SK-N-SH (cell line): ENCODE measurements at regions not wholly inside any gene's neighbourhood (a gene's known extent, or its start where the extent isn't known, plus 50 kb on each side); places are given as distances from the start of the nearest gene placed in this dataset.

Experiments used
- CTCF ChIA-PET: fragments of 300-600, 350-600 bp; formaldehyde crosslinking; extraction: SDS; loops from one replicate; lab custom pipeline; 2021; lab: Yijun Ruan, JAX
- POLR2A ChIA-PET: fragments of 350-600 bp; sonication (Branson Sonifier 250); formaldehyde crosslinking; extraction: SDS; loops from one replicate; lab custom pipeline; 2020; ENCODE audit warnings: antibody characterized with exemption, inconsistent platforms; lab: Yijun Ruan, JAX
- DNase-seq: peaks from one replicate; pipeline ENCODE4 v3.0.0; 2012
- H2AFZ ChIP-seq: fragments of 200-600 bp; sonication (generic); 2 replicates; pipeline ENCODE4 v1.8.1; 2016; ENCODE audit warnings: antibody characterized with exemption, mild to moderate bottlenecking, low read depth
- H3F3A ChIP-seq: fragments of 200-600 bp; sonication (generic); replicated peaks from 2 replicates; pipeline ENCODE3; 2016; ENCODE audit warnings: antibody characterized with exemption, mild to moderate bottlenecking; ENCODE audit not compliant: insufficient read depth
- H3K27ac ChIP-seq, 2 experiments: fragments of 200-500 bp in 1 of 2; fragments of 200-600 bp in 1 of 2; sonication (Bioruptor generic) in 1 of 2; sonication (generic), shearing (Covaris generic) in 1 of 2; 2 replicates each; pipeline versions ENCODE4 v1.5.1 to v1.6.1; 2014 to 2016; ENCODE audit warnings: low read depth in 2 of 2, inconsistent platforms in 1 of 2, low read length in 1 of 2, mild to moderate bottlenecking in 1 of 2, mixed read lengths in 1 of 2
- H3K27me3 ChIP-seq: fragments of 200-600 bp; sonication (generic), shearing (Covaris generic); 2 replicates; pipeline ENCODE4 v1.6.1; 2016; ENCODE audit warnings: mixed run types; ENCODE audit not compliant: insufficient read depth
- H3K36me3 ChIP-seq, 2 experiments: fragments of 200-500 bp in 1 of 2; fragments of 200-600 bp in 1 of 2; sonication (Bioruptor generic) in 1 of 2; sonication (generic) in 1 of 2; replicated peaks in 1 of 2; 2 replicates each; pipeline versions ENCODE3 to v1.5.1; 2014 to 2016; ENCODE audit warnings: low read length in 1 of 2, mild to moderate bottlenecking in 1 of 2; ENCODE audit not compliant: insufficient read depth in 2 of 2, control insufficient read depth in 1 of 2
- H3K4me1 ChIP-seq, 2 experiments: fragments of 200-500 bp in 1 of 2; fragments of 200-600 bp in 1 of 2; sonication (Bioruptor generic) in 1 of 2; sonication (generic), shearing (Covaris generic) in 1 of 2; 2 replicates each; pipeline versions ENCODE4 v1.5.1 to v1.6.1; 2014 to 2016; ENCODE audit warnings: low read depth in 1 of 2, low read length in 1 of 2, mixed run types in 1 of 2; ENCODE audit not compliant: insufficient read depth in 2 of 2, control insufficient read depth in 1 of 2
- H3K4me2 ChIP-seq: fragments of 200-600 bp; sonication (generic), shearing (Covaris generic); 2 replicates; pipeline ENCODE4 v1.6.1; 2017; ENCODE audit warnings: mixed run types
- H3K4me3 ChIP-seq, 2 experiments: fragments of 200-500 bp in 1 of 2; fragments of 200-600 bp in 1 of 2; sonication (Bioruptor generic) in 1 of 2; sonication (generic), shearing (Covaris generic) in 1 of 2; 2 replicates each; pipeline versions ENCODE4 v1.5.1 to v1.8.1; 2014 to 2016; ENCODE audit warnings: low read depth in 2 of 2, inconsistent platforms in 1 of 2, low read length in 1 of 2, mild to moderate bottlenecking in 1 of 2, mixed read lengths in 1 of 2, moderate library complexity in 1 of 2
- H3K79me2 ChIP-seq: fragments of 200-600 bp; sonication (generic); 2 replicates; pipeline ENCODE4 v1.8.1; 2017; ENCODE audit warnings: mild to moderate bottlenecking; ENCODE audit not compliant: insufficient read depth
- H3K9ac ChIP-seq: fragments of 200-600 bp; sonication (generic); 2 replicates; pipeline ENCODE4 v1.6.1; 2017; ENCODE audit warnings: mixed run types
- H3K9me2 ChIP-seq: fragments of 200-600 bp; sonication (generic); 2 replicates; pipeline ENCODE4 v1.6.1; 2017; ENCODE audit warnings: mixed run types
- H3K9me3 ChIP-seq: fragments of 200-600 bp; sonication (generic); 2 replicates; pipeline ENCODE4 v1.6.1; 2017; ENCODE audit warnings: mixed run types, mild to moderate bottlenecking, moderate library complexity
- H4K20me1 ChIP-seq: fragments of 200-600 bp; sonication (generic); 2 replicates; pipeline ENCODE4 v1.6.1; 2017; ENCODE audit warnings: mild to moderate bottlenecking, mixed run types; ENCODE audit not compliant: insufficient read depth
- CHD2 ChIP-seq: fragments of 150-350 bp; IDR thresholded peaks from 2 replicates; pipeline ENCODE4 v1.6.1; 2018; ENCODE audit warnings: low read length; ENCODE audit not compliant: partially characterized antibody
- EP300 ChIP-seq, 2 experiments: IDR thresholded peaks; 2 replicates each; pipeline versions ENCODE4 v1.4.0 to v1.6.1; 2012; ENCODE audit warnings: borderline replicate concordance in 1 of 2, low read depth in 1 of 2, low read length in 1 of 2
- FOSL2 ChIP-seq: IDR thresholded peaks from 2 replicates; pipeline ENCODE4 v1.4.0; 2012; ENCODE audit warnings: low read depth, mild to moderate bottlenecking, moderate library complexity, borderline replicate concordance
- JUND ChIP-seq: IDR thresholded peaks from 2 replicates; pipeline ENCODE4 v1.4.0; 2012
- MAX ChIP-seq: IDR thresholded peaks from 2 replicates; pipeline ENCODE4 v1.4.0; 2012; ENCODE audit warnings: low read depth
- NRF1 ChIP-seq: IDR thresholded peaks from 2 replicates; pipeline ENCODE4 v1.6.1; 2012; ENCODE audit warnings: low read depth, mild to moderate bottlenecking, low read length
- RAD21 ChIP-seq: IDR thresholded peaks from 2 replicates; pipeline ENCODE4 v1.6.1; 2012; ENCODE audit warnings: mild to moderate bottlenecking, low read length
- RCOR1 ChIP-seq: fragments of 150-350 bp; IDR thresholded peaks from 2 replicates; pipeline ENCODE4 v1.6.1; 2017; ENCODE audit warnings: antibody characterized with exemption, low read length
- REST ChIP-seq: IDR thresholded peaks from 2 replicates; pipeline ENCODE4 v1.6.1; 2012; ENCODE audit warnings: mild to moderate bottlenecking, low read depth, low read length, moderate library complexity
- SMC3 ChIP-seq: IDR thresholded peaks from 2 replicates; pipeline ENCODE4 v1.6.1; 2012; ENCODE audit warnings: low read depth, low read length, improper control_type of control experiment
- TAF1 ChIP-seq: IDR thresholded peaks from 2 replicates; pipeline ENCODE4 v1.6.1; 2012; ENCODE audit warnings: low read depth, mild to moderate bottlenecking, low read length, moderate library complexity, borderline replicate concordance
- WGBS: methylation state at CpG from one replicate; pipeline ENCODE4 v1.1.6; 2017; ENCODE audit warnings: low lambda C conversion rate; 5-methylcytosine and 5-hydroxymethylcytosine counted together
- TF ChIP-seq, protein P1 (sequence below): fragments of 200-600 bp; sonication (generic); IDR thresholded peaks from 2 replicates; pipeline ENCODE4 v1.6.1; 2017; ENCODE audit warnings: antibody characterized with exemption, mild to moderate bottlenecking, moderate library complexity
- TF ChIP-seq, protein P2 (sequence below): fragments of 150-350 bp; IDR thresholded peaks from 2 replicates; pipeline ENCODE4 v1.6.1; 2016; ENCODE audit warnings: mild to moderate bottlenecking, low read depth, low read length

DNA sequence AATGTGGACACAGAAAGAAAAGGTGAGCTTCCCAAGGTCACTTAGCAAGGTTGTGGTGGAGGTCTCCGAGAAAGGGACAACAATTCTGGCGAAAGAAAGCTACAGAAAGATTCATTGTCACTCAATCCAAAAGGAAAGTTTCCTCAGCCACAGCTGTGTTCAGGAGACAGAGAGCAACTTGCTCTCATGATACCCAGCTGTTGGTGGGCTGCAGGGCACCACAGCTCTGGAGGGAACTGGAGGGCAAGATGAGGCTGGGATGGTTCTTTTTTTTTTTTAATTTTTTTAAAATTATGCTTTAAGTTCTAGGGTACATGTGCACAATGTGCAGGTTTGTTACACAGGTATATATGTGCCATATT, 50.7 kb upstream of the VTCN1 start:
- H2AFZ ChIP-seq = no peak overlapping the region
- ChIA-PET CTCF (no interaction called here), POLR2A (no interaction called here)
- TF ChIP-seq SMC3 (no peak), TAF1 (no peak), MAX (no peak), FOSL2 (no peak), REST (no peak), RAD21 (no peak), CHD2 (no peak), RCOR1 (no peak), EP300 (IDR thresholded peaks at IDR 0.05; ENCODE audit: borderline replicate concordance in 1 of 2, low read depth in 1 of 2, low read length in 1 of 2) (no peak), JUND (no peak), NRF1 (no peak)
- TF ChIP-seq, protein P1, sequence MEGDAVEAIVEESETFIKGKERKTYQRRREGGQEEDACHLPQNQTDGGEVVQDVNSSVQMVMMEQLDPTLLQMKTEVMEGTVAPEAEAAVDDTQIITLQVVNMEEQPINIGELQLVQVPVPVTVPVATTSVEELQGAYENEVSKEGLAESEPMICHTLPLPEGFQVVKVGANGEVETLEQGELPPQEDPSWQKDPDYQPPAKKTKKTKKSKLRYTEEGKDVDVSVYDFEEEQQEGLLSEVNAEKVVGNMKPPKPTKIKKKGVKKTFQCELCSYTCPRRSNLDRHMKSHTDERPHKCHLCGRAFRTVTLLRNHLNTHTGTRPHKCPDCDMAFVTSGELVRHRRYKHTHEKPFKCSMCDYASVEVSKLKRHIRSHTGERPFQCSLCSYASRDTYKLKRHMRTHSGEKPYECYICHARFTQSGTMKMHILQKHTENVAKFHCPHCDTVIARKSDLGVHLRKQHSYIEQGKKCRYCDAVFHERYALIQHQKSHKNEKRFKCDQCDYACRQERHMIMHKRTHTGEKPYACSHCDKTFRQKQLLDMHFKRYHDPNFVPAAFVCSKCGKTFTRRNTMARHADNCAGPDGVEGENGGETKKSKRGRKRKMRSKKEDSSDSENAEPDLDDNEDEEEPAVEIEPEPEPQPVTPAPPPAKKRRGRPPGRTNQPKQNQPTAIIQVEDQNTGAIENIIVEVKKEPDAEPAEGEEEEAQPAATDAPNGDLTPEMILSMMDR = no peak
- TF ChIP-seq, protein P2, sequence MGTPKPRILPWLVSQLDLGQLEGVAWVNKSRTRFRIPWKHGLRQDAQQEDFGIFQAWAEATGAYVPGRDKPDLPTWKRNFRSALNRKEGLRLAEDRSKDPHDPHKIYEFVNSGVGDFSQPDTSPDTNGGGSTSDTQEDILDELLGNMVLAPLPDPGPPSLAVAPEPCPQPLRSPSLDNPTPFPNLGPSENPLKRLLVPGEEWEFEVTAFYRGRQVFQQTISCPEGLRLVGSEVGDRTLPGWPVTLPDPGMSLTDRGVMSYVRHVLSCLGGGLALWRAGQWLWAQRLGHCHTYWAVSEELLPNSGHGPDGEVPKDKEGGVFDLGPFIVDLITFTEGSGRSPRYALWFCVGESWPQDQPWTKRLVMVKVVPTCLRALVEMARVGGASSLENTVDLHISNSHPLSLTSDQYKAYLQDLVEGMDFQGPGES = no peak
- H4K20me1 ChIP-seq = no peaks in the 10 kb centered on the region
- H3F3A ChIP-seq = no peaks in the 10 kb centered on the region
- WGBS = 62% methylated on average over 2 of the region's 2 CpGs
- H3K9me2 ChIP-seq = no peaks in the 10 kb centered on the region
- H3K4me2 ChIP-seq = no peak overlapping the region
- H3K27me3 ChIP-seq = no peaks in the 10 kb centered on the region
- H3K4me1 ChIP-seq = no peaks in the 10 kb centered on the region
- H3K79me2 ChIP-seq = no peaks in the 10 kb centered on the region
- no peaks in the 10 kb centered on the region for H3K36me3 ChIP-seq
- no peak overlapping the region for H3K4me3 ChIP-seq
- no peaks in the 10 kb centered on the region for H3K9me3 ChIP-seq
- DNase-seq = no peak
- H3K9ac ChIP-seq = no peak overlapping the region
- no peak overlapping the region for H3K27ac ChIP-seq
